Type B pancreatic cell (in vitro differentiated cells): ENCODE measurements at regions not wholly inside any gene's neighbourhood (a gene's known extent, or its start where the extent isn't known, plus 50 kb on each side); places are given as distances from the start of the nearest gene placed in this dataset.

Experiments used
- DNase-seq: peaks from one replicate; pipeline ENCODE4 v3.0.0; 2021; ENCODE audit warnings: mixed read lengths; ENCODE audit not compliant: unreplicated experiment; ENCODE audit errors: extremely low spot score
- H3K27ac Mint-ChIP-seq: 2 replicates; pipeline ENCODE4 v1.8.0; 2021; ENCODE audit warnings: mild to moderate bottlenecking, mixed read lengths
- H3K27me3 Mint-ChIP-seq: 2 replicates; pipeline ENCODE4 v1.8.0; 2021; ENCODE audit warnings: mixed read lengths
- H3K36me3 Mint-ChIP-seq: 2 replicates; pipeline ENCODE4 v1.8.0; 2021; ENCODE audit warnings: mixed read lengths
- H3K4me1 Mint-ChIP-seq: one replicate; pipeline ENCODE4 v1.8.0; 2021; ENCODE audit warnings: mixed read lengths; ENCODE audit not compliant: unreplicated experiment
- H3K4me3 Mint-ChIP-seq: 2 replicates; pipeline ENCODE4 v1.8.0; 2021; ENCODE audit warnings: mild to moderate bottlenecking, mixed read lengths
- H3K9me3 Mint-ChIP-seq: 2 replicates; pipeline ENCODE4 v1.8.0; 2021; ENCODE audit warnings: mixed read lengths
- CTCF ChIP-seq: fragments of 200-600 bp; sonication (generic); conservative IDR thresholded peaks from 2 replicates; pipeline ENCODE4 v1.5.0; 2021; ENCODE audit warnings: antibody characterized with exemption, mild to moderate bottlenecking

GRCh38 chr11:19570889-19571288, 141.7 kb upstream of the NAV2 start:
- no peak overlapping the region for H3K27ac Mint-ChIP-seq
- DNase-seq = no peak
- no peaks in the 10 kb centered on the region for H3K36me3 Mint-ChIP-seq
- H3K4me3 Mint-ChIP-seq = no peak overlapping the region
- peaks cover 9% of the 10 kb centered on the region for H3K9me3 Mint-ChIP-seq
- TF ChIP-seq CTCF = no peak
- H3K4me1 Mint-ChIP-seq = no peaks in the 10 kb centered on the region
- peaks cover 6% of the 10 kb centered on the region for H3K27me3 Mint-ChIP-seq

GRCh38 chr11:19567996-19568395, 144.6 kb upstream of the NAV2 start:
- Mint-ChIP-seq H3K27ac (no peak overlapping the region), H3K4me1 (no peaks in the 10 kb centered on the region), H3K9me3 (peaks cover 9% of the 10 kb centered on the region), H3K36me3 (no peaks in the 10 kb centered on the region), H3K27me3 (peaks cover 3% of the 10 kb centered on the region), H3K4me3 (no peak overlapping the region)
- no peak for TF ChIP-seq CTCF
- DNase-seq = no peak

DNA sequence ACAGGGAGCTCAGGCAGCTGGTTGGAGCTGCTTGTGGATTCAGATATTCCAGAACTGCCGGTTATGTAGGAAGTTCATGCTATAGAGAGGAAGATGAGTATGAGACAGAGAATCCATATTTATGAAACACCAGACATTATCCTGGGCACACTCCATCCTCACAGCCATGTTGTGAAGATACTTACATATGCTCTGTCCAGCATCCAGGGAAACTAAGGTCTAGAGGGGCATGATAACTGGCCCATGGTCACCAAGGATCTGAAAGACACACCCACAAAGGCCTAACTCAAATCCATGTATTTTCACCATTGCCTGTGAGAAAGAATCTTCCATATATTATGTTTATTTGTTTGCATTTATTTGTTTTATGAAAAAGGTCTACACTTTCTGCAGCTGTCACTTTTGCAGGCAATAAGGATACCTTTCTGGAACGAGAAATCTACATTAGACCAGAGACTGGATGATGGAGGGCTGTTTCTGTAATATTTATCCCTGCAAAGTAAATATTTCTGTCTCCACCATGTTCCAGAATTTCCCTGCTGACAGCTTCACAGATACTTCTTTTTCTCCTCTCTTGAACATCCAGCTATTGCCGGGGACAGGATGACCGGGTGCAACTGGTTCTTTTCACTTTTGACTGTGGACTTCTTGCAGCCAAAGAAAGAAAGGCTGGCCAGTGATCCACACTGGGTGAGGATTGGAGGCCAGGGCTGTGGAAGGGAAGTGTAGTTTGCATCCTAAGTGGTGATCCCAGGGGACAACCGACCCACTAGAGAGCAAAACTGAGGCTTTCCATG, 145.9 kb upstream of the NAV2 start:
- Mint-ChIP-seq H3K27me3 (peaks cover 8% of the 10 kb centered on the region), H3K36me3 (no peaks in the 10 kb centered on the region), H3K27ac (no peak overlapping the region), H3K4me3 (no peak overlapping the region), H3K4me1 (no peaks in the 10 kb centered on the region), H3K9me3 (peaks cover 9% of the 10 kb centered on the region)
- no peak for DNase-seq
- TF ChIP-seq CTCF = no peak

DNA sequence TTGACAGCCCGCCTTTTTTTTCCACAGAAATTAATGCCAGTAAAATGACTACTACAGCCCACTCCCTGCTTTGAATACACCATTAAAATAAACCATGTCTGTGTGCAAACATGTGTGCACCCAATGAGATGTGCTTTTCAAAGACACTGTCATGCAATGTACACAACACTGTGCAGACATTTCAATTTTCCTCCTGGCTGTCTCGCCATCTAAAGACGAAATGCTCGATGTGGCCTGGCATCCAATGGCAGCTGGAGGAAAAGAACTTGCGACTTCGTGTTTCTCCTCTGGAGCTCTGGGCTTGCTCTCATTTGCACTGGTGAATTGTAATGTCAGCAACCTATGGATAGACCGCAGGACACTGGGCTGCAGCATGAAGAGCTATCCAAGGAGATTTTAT, 147.0 kb upstream of the NAV2 start:
- no peak for DNase-seq
- H3K36me3 Mint-ChIP-seq = no peaks in the 10 kb centered on the region
- no peak overlapping the region for H3K4me3 Mint-ChIP-seq
- TF ChIP-seq CTCF = no peak
- peaks cover 9% of the 10 kb centered on the region for H3K9me3 Mint-ChIP-seq
- no peak overlapping the region for H3K27ac Mint-ChIP-seq
- peaks cover 8% of the 10 kb centered on the region for H3K27me3 Mint-ChIP-seq
- H3K4me1 Mint-ChIP-seq = no peaks in the 10 kb centered on the region

DNA sequence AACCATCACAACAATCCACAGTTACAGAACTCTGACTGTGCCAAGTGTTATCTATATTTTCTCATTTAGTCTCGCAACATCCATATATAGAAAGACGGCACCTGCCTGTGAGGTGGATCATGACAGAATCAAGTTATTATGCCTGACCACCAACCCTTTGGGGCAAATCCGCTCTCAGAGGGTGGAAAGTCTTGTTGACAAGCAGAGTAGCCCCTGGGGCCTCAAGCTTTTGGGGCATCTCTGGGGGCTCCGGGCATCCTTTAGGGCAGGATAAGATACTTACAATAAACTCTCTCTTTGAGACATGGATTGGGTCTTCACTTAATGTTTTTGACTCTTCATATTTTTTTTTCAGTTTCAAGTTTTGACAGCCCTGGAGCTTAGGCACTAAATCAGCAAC, 150.5 kb upstream of the NAV2 start:
- Mint-ChIP-seq H3K4me3 (no peak overlapping the region), H3K4me1 (peaks cover 6% of the 10 kb centered on the region), H3K9me3 (no peaks in the 10 kb centered on the region), H3K36me3 (no peaks in the 10 kb centered on the region), H3K27ac (no peak overlapping the region), H3K27me3 (peaks cover 29% of the 10 kb centered on the region)
- no peak for TF ChIP-seq CTCF
- DNase-seq = no peak
